Neutrophil (primary cell): ENCODE measurements at regions not wholly inside any gene's neighbourhood (a gene's known extent, or its start where the extent isn't known, plus 50 kb on each side); places are given as distances from the start of the nearest gene placed in this dataset.

Source experiments
- H3K27ac ChIP-seq: fragments of 200-600 bp; sonication (generic); 2 replicates; pipeline ENCODE4 v1.5.1; 2016; ENCODE audit warnings: mild to moderate bottlenecking, moderate library complexity
- H3K27me3 ChIP-seq: fragments of 200-600 bp; sonication (generic); 2 replicates; pipeline ENCODE4 v1.6.0; 2016; ENCODE audit warnings: mild to moderate bottlenecking
- H3K36me3 ChIP-seq: fragments of 200-600 bp; sonication (generic); 2 replicates; pipeline ENCODE4 v1.5.1; 2017
- H3K4me1 ChIP-seq, 2 experiments: fragments of 200-600 bp in 1 of 2; sonication (generic) in 1 of 2; 1 replicate in 1 of 2; 2 replicates in 1 of 2; pipeline versions ENCODE4 v1.5.1 to v1.6.1; 2013 to 2016; ENCODE audit warnings: low read depth in 1 of 2, low read length in 1 of 2, mild to moderate bottlenecking in 1 of 2, moderate library complexity in 1 of 2; ENCODE audit not compliant: control insufficient read depth in 1 of 2, insufficient read depth in 1 of 2
- H3K4me3 ChIP-seq, 2 experiments: fragments of 200-600 bp in 1 of 2; sonication (generic) in 1 of 2; 1 replicate in 1 of 2; 2 replicates in 1 of 2; pipeline ENCODE4 v1.5.1; 2013 to 2016; ENCODE audit warnings: low read depth in 1 of 2, low read length in 1 of 2, mild to moderate bottlenecking in 1 of 2, moderate library complexity in 1 of 2
- H3K9me3 ChIP-seq: fragments of 200-600 bp; sonication (generic); 2 replicates; pipeline ENCODE4 v1.5.1; 2016
- TF ChIP-seq, protein P1 (sequence below): fragments of 200-600 bp; sonication (generic); IDR thresholded peaks from 2 replicates; pipeline ENCODE4 v1.5.1; 2016; ENCODE audit warnings: antibody characterized with exemption

DNA sequence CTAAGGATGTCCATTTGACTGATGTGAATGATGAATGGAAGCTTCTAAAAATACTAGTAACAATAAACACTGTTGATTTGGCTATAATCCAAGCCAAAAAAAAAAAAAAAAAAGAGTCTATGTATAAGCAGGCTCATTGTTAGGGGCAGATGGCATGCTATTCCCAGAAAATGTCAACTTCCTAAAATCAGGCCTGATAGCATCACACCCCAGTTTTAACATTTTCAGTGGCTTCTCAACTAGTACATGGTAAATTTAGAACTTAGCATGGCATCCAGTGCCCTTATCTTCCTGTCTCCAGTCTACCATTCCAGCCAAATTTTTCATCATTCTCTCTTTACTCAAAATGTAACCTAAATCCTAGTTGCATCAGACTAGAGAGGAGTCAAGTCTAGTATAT is 288.2 kb upstream of the ZNF385D start:
- H3K4me1 ChIP-seq = no peaks in the 10 kb centered on the region
- H3K9me3 ChIP-seq = no peaks in the 10 kb centered on the region
- TF ChIP-seq, protein P1, sequence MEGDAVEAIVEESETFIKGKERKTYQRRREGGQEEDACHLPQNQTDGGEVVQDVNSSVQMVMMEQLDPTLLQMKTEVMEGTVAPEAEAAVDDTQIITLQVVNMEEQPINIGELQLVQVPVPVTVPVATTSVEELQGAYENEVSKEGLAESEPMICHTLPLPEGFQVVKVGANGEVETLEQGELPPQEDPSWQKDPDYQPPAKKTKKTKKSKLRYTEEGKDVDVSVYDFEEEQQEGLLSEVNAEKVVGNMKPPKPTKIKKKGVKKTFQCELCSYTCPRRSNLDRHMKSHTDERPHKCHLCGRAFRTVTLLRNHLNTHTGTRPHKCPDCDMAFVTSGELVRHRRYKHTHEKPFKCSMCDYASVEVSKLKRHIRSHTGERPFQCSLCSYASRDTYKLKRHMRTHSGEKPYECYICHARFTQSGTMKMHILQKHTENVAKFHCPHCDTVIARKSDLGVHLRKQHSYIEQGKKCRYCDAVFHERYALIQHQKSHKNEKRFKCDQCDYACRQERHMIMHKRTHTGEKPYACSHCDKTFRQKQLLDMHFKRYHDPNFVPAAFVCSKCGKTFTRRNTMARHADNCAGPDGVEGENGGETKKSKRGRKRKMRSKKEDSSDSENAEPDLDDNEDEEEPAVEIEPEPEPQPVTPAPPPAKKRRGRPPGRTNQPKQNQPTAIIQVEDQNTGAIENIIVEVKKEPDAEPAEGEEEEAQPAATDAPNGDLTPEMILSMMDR = no peak
- H3K27ac ChIP-seq = no peak overlapping the region
- no peaks in the 10 kb centered on the region for H3K27me3 ChIP-seq
- H3K36me3 ChIP-seq = no peaks in the 10 kb centered on the region
- H3K4me3 ChIP-seq = no peak overlapping the region

DNA sequence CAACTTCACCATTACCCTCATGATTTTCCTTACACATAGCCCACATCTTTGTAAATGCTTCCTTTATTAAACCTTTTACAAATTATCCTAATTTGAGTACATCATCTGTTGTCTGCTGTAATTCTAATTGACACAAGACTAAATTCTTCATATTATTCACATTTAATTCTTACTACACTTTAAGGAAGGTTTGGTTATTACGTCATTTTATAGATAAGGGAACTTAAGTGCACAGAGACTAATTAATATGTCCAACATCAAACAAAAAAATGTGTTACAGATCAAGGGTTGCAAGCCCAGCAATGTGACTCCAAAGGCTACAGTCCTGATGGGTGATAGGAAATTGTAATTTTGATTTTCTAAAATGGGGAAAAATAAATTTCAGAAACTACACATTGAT is 289.1 kb upstream of the ZNF385D start:
- no peaks in the 10 kb centered on the region for H3K27me3 ChIP-seq

DNA sequence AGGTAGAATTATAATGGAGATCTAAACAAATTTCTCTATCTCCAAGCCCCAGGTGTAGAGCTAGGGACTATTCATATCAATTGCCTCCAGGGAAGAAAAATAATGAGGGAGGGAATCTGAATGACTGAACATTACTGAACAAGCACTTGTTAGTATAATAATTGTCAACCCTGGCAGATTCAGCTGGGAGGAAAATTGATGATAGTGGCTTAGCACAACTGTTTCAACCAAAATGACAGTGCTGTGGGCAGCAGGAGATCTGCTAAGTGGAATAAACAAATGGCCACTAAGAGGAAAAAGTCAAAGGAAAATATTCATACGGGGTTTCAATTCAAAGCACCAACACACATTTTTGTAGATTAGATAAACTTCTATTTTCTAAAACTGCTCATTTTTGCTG is 294.9 kb upstream of the ZNF385D start:
- Histone ChIP-seq H3K4me1 (no peaks in the 10 kb centered on the region), H3K36me3 (no peaks in the 10 kb centered on the region), H3K4me3 (no peak overlapping the region), H3K27me3 (no peaks in the 10 kb centered on the region), H3K9me3 (peaks cover 3% of the 10 kb centered on the region), H3K27ac (no peak overlapping the region)
- TF ChIP-seq, protein P1 = no peak

More for the DNA sequence above, 289.1 kb upstream of the ZNF385D start:
- Histone ChIP-seq H3K27ac (no peak overlapping the region), H3K4me3 (no peak overlapping the region), H3K36me3 (no peaks in the 10 kb centered on the region), H3K9me3 (no peaks in the 10 kb centered on the region), H3K4me1 (no peaks in the 10 kb centered on the region)
- TF ChIP-seq, protein P1 = no peak

DNA sequence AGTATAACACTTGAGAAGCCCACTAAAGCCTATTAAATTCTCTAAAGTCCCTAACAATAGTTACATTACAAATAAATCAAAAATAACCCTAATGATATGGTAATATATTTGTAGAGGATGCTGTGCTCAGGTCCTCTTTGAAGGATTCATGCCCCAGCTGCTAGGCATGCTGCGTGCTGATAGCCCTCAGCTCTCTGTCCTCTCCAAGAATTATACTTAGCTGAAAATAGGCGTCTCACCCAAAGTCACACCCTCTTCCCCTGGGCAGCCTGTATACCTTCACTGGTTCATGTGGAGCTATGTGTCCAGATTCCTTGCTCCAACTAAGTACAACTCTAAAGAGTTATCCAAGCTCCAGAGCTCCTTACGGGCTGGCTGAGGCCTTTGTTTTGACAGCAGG is 312.5 kb upstream of the ZNF385D start:
- TF ChIP-seq, protein P1 = no peak
- Histone ChIP-seq H3K27me3 (no peaks in the 10 kb centered on the region), H3K36me3 (no peaks in the 10 kb centered on the region), H3K4me1 (no peaks in the 10 kb centered on the region), H3K4me3 (no peak overlapping the region), H3K9me3 (no peaks in the 10 kb centered on the region), H3K27ac (no peak overlapping the region)

DNA sequence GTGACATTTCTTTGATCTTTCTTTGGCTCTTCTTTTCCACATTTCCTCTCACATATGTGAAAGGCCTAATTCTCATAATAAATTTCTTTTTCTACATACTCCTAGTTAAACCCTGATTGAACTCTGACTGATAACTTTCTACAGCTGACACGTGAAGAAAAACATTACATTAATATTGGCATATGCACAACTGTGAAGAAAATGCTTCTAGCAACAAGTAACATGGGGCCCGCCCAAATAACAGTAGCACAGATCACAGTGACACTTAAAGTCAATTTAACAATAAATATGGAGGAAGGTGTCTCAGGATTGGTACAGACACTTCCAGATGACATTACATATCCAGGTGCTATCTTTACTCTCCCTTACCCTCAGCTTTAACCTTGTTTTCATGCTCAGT is 317.6 kb upstream of the ZNF385D start:
- TF ChIP-seq, protein P1 = no peak
- H3K9me3 ChIP-seq = no peaks in the 10 kb centered on the region
- no peaks in the 10 kb centered on the region for H3K36me3 ChIP-seq
- no peaks in the 10 kb centered on the region for H3K4me1 ChIP-seq
- H3K27ac ChIP-seq = no peak overlapping the region
- no peak overlapping the region for H3K4me3 ChIP-seq
- no peaks in the 10 kb centered on the region for H3K27me3 ChIP-seq

DNA sequence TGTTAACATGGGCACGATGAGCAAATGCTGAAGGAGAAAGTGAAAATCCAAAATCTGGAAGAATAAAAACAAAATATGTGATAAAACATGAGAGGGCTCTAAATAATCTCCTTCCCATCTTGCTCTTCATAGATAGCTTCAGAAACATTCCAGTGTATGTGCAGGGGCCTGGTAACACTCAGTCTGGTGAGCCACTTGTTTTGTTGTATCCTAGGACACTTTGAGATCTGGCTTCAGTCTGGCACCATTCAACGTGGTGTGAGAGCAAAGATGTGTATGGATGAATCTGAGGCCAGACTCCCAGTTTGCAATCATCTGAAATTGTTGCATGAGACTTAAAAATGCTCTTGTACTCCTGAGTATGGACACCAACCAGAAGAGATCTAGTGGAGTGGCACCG is 337.2 kb upstream of the ZNF385D start:
- no peaks in the 10 kb centered on the region for H3K36me3 ChIP-seq
- TF ChIP-seq, protein P1 = no peak
- no peak overlapping the region for H3K27ac ChIP-seq
- no peaks in the 10 kb centered on the region for H3K4me1 ChIP-seq
- no peaks in the 10 kb centered on the region for H3K27me3 ChIP-seq
- no peak overlapping the region for H3K4me3 ChIP-seq
- no peaks in the 10 kb centered on the region for H3K9me3 ChIP-seq
